Natural killer cell (primary cell): ENCODE measurements at regions not wholly inside any gene's neighbourhood (a gene's known extent, or its start where the extent isn't known, plus 50 kb on each side); places are given as distances from the start of the nearest gene placed in this dataset.

Experiments
- ATAC-seq, 3 donors: fragments of 150-1000 bp in 2 of 3; fragments of 200-7000 bp in 1 of 3; cut with Tn5 transposase; 1 replicate in 1 of 3; 2 replicates in 2 of 3; pipeline ENCODE4 v1.10.0; 2021; ENCODE audit warnings: mild to moderate bottlenecking in 2 of 3, moderate library complexity in 2 of 3
- DNase-seq, 2 donors: peaks; one replicate each; pipeline versions ENCODE4 v3.0.0 to v3.0.0-alpha.2; 2013 to 2021; ENCODE audit warnings: mixed read lengths in 1 of 2
- H3K27ac ChIP-seq: one replicate; pipeline ENCODE4 v1.5.1; 2013; ENCODE audit warnings: mild to moderate bottlenecking, low read length
- H3K27me3 ChIP-seq: one replicate; pipeline ENCODE4 v1.6.1; 2013; ENCODE audit warnings: low read length; ENCODE audit not compliant: control insufficient read depth, insufficient read depth
- H3K36me3 ChIP-seq: one replicate; pipeline ENCODE4 v1.6.1; 2013; ENCODE audit warnings: low read length; ENCODE audit not compliant: control insufficient read depth, insufficient read depth
- H3K4me1 ChIP-seq: one replicate; pipeline ENCODE4 v1.6.1; 2013; ENCODE audit warnings: low read length; ENCODE audit not compliant: control insufficient read depth, insufficient read depth
- H3K4me3 ChIP-seq: one replicate; pipeline ENCODE4 v1.5.1; 2013; ENCODE audit warnings: low read length
- H3K9me3 ChIP-seq: one replicate; pipeline ENCODE4 v1.6.1; 2013; ENCODE audit warnings: low read length; ENCODE audit not compliant: control insufficient read depth, insufficient read depth
- H3K27ac Mint-ChIP-seq, 2 donors: one replicate each; pipeline ENCODE4 v1.8.0; 2022; ENCODE audit warnings: mild to moderate bottlenecking in 2 of 2, mixed read lengths in 2 of 2, moderate library complexity in 1 of 2
- H3K27me3 Mint-ChIP-seq, 2 donors: one replicate each; pipeline ENCODE4 v1.8.0; 2022; ENCODE audit warnings: low read depth in 2 of 2, mixed read lengths in 2 of 2
- H3K36me3 Mint-ChIP-seq: one replicate; pipeline ENCODE4 v1.8.0; 2022; ENCODE audit warnings: mixed read lengths
- H3K4me1 Mint-ChIP-seq, 2 donors: one replicate each; pipeline ENCODE4 v1.8.0; 2022; ENCODE audit warnings: mixed read lengths in 2 of 2
- H3K4me3 Mint-ChIP-seq: one replicate; pipeline ENCODE4 v1.8.0; 2022; ENCODE audit warnings: mild to moderate bottlenecking, moderate library complexity, mixed read lengths
- H3K9me3 Mint-ChIP-seq, 2 donors: one replicate each; pipeline ENCODE4 v1.8.0; 2022; ENCODE audit warnings: mixed read lengths in 2 of 2
- CTCF ChIP-seq: fragments of 200-600 bp; IDR thresholded peaks from one replicate; pipeline ENCODE4 v1.8.0; 2022; ENCODE audit warnings: antibody characterized with exemption
- WGBS: methylation state at CpG from one replicate; pipeline ENCODE4 v1.1.7; 2013; ENCODE audit warnings: missing lambda C conversion rate; ENCODE audit not compliant: insufficient coverage; 5-methylcytosine and 5-hydroxymethylcytosine counted together
- intact Hi-C: fragments of 100-400 bp; cut with micrococcal nuclease; formaldehyde crosslinking; loops from one replicate; pipeline ENCODE4 v1.14.2; 2022

GRCh38 chr13:79003989-79004898 is 345.3 kb upstream of the OBI1 start:
- no peak for ATAC-seq
- no peak for TF ChIP-seq CTCF
- Mint-ChIP-seq H3K27me3 (no peaks in the 10 kb centered on the region), H3K9me3 (no peaks in the 10 kb centered on the region), H3K27ac (no peak overlapping the region), H3K4me1 (no peaks in the 10 kb centered on the region), H3K4me3 (no peak overlapping the region), H3K36me3 (no peaks in the 10 kb centered on the region)
- no peaks in the 10 kb centered on the region for H3K36me3 ChIP-seq
- DNase-seq = no peak
- H3K4me3 ChIP-seq = no peak overlapping the region
- no peaks in the 10 kb centered on the region for H3K27me3 ChIP-seq
- intact Hi-C loops = no loop called here
- H3K4me1 ChIP-seq = no peaks in the 10 kb centered on the region
- no peaks in the 10 kb centered on the region for H3K9me3 ChIP-seq
- no peak overlapping the region for H3K27ac ChIP-seq
- 67% methylated on average over 6 of the region's 7 CpGs for WGBS

- WGBS = 96% methylated on average over 3 of the region's 4 CpGs
- Histone ChIP-seq H3K36me3 (no peaks in the 10 kb centered on the region), H3K27ac (no peak overlapping the region), H3K27me3 (peaks cover 2% of the 10 kb centered on the region), H3K9me3 (no peaks in the 10 kb centered on the region), H3K4me1 (no peaks in the 10 kb centered on the region), H3K4me3 (no peak overlapping the region)
- no peaks in the 10 kb centered on the region for H3K27me3 Mint-ChIP-seq
- no peaks in the 10 kb centered on the region for H3K36me3 Mint-ChIP-seq
- H3K9me3 Mint-ChIP-seq = no peaks in the 10 kb centered on the region
- ATAC-seq (no peak), DNase-seq (no peak)
- no peak overlapping the region for H3K4me3 Mint-ChIP-seq
- no peak overlapping the region for H3K27ac Mint-ChIP-seq
- no peak for TF ChIP-seq CTCF
- no peaks in the 10 kb centered on the region for H3K4me1 Mint-ChIP-seq
- intact Hi-C loops = no loop called here
These were observed 340.5 kb upstream of the OBI1 start for GRCh38 chr13:78999494-78999893.

GRCh38 chr13:78998630-78999315 is 339.8 kb upstream of the OBI1 start:
- no peaks in the 10 kb centered on the region for H3K36me3 Mint-ChIP-seq
- no peak overlapping the region for H3K27ac Mint-ChIP-seq
- Histone ChIP-seq H3K4me1 (no peaks in the 10 kb centered on the region), H3K27me3 (peaks cover 2% of the 10 kb centered on the region), H3K27ac (no peak overlapping the region), H3K36me3 (no peaks in the 10 kb centered on the region), H3K4me3 (no peak overlapping the region), H3K9me3 (no peaks in the 10 kb centered on the region)
- H3K4me1 Mint-ChIP-seq = no peaks in the 10 kb centered on the region
- WGBS = 88% methylated on average over 4 of the region's 4 CpGs
- ATAC-seq (no peak), DNase-seq (no peak)
- TF ChIP-seq CTCF = no peak
- no peaks in the 10 kb centered on the region for H3K9me3 Mint-ChIP-seq
- H3K27me3 Mint-ChIP-seq = no peaks in the 10 kb centered on the region
- H3K4me3 Mint-ChIP-seq = no peak overlapping the region
- intact Hi-C loops = no loop called here
